Peyer's patch (tissue), 4 donors: ENCODE measurements at regions not wholly inside any gene's neighbourhood (a gene's known extent, or its start where the extent isn't known, plus 50 kb on each side); places are given as distances from the start of the nearest gene placed in this dataset.

Experiments used
- POLR2A ChIP-seq, 2 donors: fragments of 450-650 bp; IDR thresholded peaks; one replicate each; pipeline ENCODE4 v1.5.1; 2017; ENCODE audit warnings: antibody characterized with exemption in 2 of 2, mild to moderate bottlenecking in 2 of 2, moderate library complexity in 2 of 2
- TF ChIP-seq, protein P1 (sequence below), 6 experiments: fragments of 450-650 bp in 4 of 6; fragments of 200-600 bp in 2 of 6; sonication (generic) in 1 of 6; IDR thresholded peaks; one replicate each; pipeline ENCODE4 v1.5.1; 2017 to 2019; ENCODE audit warnings: antibody characterized with exemption in 6 of 6, mild to moderate bottlenecking in 3 of 6, moderate library complexity in 1 of 6

GRCh38 chr7:33790746-33791145 is 114.6 kb upstream of the BMPER start:
- no peak for TF ChIP-seq POLR2A (IDR thresholded peaks at IDR 0.05)
- TF ChIP-seq, protein P1, sequence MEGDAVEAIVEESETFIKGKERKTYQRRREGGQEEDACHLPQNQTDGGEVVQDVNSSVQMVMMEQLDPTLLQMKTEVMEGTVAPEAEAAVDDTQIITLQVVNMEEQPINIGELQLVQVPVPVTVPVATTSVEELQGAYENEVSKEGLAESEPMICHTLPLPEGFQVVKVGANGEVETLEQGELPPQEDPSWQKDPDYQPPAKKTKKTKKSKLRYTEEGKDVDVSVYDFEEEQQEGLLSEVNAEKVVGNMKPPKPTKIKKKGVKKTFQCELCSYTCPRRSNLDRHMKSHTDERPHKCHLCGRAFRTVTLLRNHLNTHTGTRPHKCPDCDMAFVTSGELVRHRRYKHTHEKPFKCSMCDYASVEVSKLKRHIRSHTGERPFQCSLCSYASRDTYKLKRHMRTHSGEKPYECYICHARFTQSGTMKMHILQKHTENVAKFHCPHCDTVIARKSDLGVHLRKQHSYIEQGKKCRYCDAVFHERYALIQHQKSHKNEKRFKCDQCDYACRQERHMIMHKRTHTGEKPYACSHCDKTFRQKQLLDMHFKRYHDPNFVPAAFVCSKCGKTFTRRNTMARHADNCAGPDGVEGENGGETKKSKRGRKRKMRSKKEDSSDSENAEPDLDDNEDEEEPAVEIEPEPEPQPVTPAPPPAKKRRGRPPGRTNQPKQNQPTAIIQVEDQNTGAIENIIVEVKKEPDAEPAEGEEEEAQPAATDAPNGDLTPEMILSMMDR (IDR thresholded peaks at IDR 0.05) = no peak
